GM12878 (cell line): ENCODE measurements at regions not wholly inside any gene's neighbourhood (a gene's known extent, or its start where the extent isn't known, plus 50 kb on each side); places are given as distances from the start of the nearest gene placed in this dataset.

Source experiments
- ATAC-seq: fragments of 200-7000 bp; cut with Tn5 transposase; 3 replicates; pipeline ENCODE4 v1.9.1; 2020; ENCODE audit warnings: mild to moderate bottlenecking, moderate library complexity
- BruUV-seq: library from RNA; stranded (reverse); fragments of 400-500 nt; replicated peaks from 2 replicates; lab custom pipeline; 2021; lab: Mats Ljungman, UMichigan
- CTCF ChIA-PET: fragments of 300-600 bp; sonication (Branson Sonifier 250); formaldehyde crosslinking; extraction: SDS; loops from one replicate; lab custom pipeline; 2021; ENCODE audit warnings: inconsistent platforms; lab: Yijun Ruan, JAX
- POLR2A ChIA-PET: fragments of 350-600 bp; formaldehyde crosslinking; extraction: SDS; loops from one replicate; lab custom pipeline; 2021; ENCODE audit warnings: inconsistent platforms; lab: Charles Lee
- RAD21 ChIA-PET: fragments of 300-600 bp; sonication (Branson Sonifier 250); formaldehyde crosslinking; loops from one replicate; lab custom pipeline; 2023; ENCODE audit warnings: antibody characterized with exemption; ENCODE audit not compliant: unreplicated experiment; lab: Charles Lee
- SMC1A ChIA-PET: fragments of 300-600 bp; sonication (Branson Sonifier 250); formaldehyde crosslinking; loops from one replicate; lab custom pipeline; 2023; ENCODE audit not compliant: unreplicated experiment, uncharacterized antibody; lab: Charles Lee
- DNase-seq: peaks from one replicate; pipeline ENCODE4 v3.0.0-alpha.2; 2011; ENCODE audit warnings: low read depth, low spot score
- FAIRE-seq: peaks from 3 replicates; lab custom pipeline; 2011; peaks lifted over from hg19 to GRCh38; lab: Jason Lieb, UNC
- H2AFZ ChIP-seq: 2 replicates; pipeline ENCODE4 v1.6.0; 2011; ENCODE audit warnings: low read depth, low read length, control low read depth; ENCODE audit not compliant: control insufficient read depth
- H3K27ac ChIP-seq: 2 replicates; pipeline ENCODE4 v1.5.1; 2011; ENCODE audit warnings: control low read depth; ENCODE audit not compliant: control insufficient read depth, insufficient read depth
- H3K27me3 ChIP-seq, 2 experiments: replicated peaks in 1 of 2; 2 replicates each; pipeline versions ENCODE4 v1.6.0 to v1.6.1; 2011; ENCODE audit warnings: low read length in 1 of 2; ENCODE audit not compliant: control insufficient read depth in 2 of 2, insufficient read depth in 2 of 2
- H3K36me3 ChIP-seq, 2 experiments: 2 replicates each; pipeline ENCODE4 v1.5.1; 2011; ENCODE audit warnings: low read length in 1 of 2; ENCODE audit not compliant: control insufficient read depth in 2 of 2, insufficient read depth in 2 of 2
- H3K4me1 ChIP-seq: 2 replicates; pipeline ENCODE4 v1.6.1; 2011; ENCODE audit warnings: mild to moderate bottlenecking, low read length, moderate library complexity, mixed read lengths; ENCODE audit not compliant: control insufficient read depth, insufficient read depth
- H3K4me2 ChIP-seq: 2 replicates; pipeline ENCODE4 v1.6.0; 2011; ENCODE audit warnings: control low read depth; ENCODE audit not compliant: control insufficient read depth, insufficient read depth
- H3K4me3 ChIP-seq: fragments of 200-600 bp; sonication (generic); 2 replicates; pipeline ENCODE4 v1.5.1; 2016
- H3K79me2 ChIP-seq: 2 replicates; pipeline ENCODE4 v1.6.0; 2011; ENCODE audit warnings: low read length; ENCODE audit not compliant: control insufficient read depth, insufficient read depth
- H3K9ac ChIP-seq: 2 replicates; pipeline ENCODE4 v1.8.0; 2011; ENCODE audit warnings: low read length, control low read depth, mixed read lengths; ENCODE audit not compliant: control insufficient read depth, insufficient read depth
- H3K9me3 ChIP-seq: replicated peaks from 3 replicates; pipeline ENCODE4 v1.5.1; 2011; ENCODE audit warnings: mild to moderate bottlenecking, low read length; ENCODE audit not compliant: control insufficient read depth, insufficient read depth
- H4K20me1 ChIP-seq: 2 replicates; pipeline ENCODE4 v1.6.0; 2011; ENCODE audit not compliant: control insufficient read depth, insufficient read depth
- BCL11A ChIP-seq: IDR thresholded peaks from 2 replicates; pipeline ENCODE4 v1.6.1; 2011; ENCODE audit warnings: low read depth, low read length
- CUX1 ChIP-seq: IDR thresholded peaks from 2 replicates; pipeline ENCODE4 v1.6.1; 2012; ENCODE audit warnings: improper control_type of control experiment, low read depth, low read length; ENCODE audit not compliant: insufficient replicate concordance
- E4F1 ChIP-seq: fragments of 450-650 bp; IDR thresholded peaks from 2 replicates; pipeline ENCODE4 v1.6.1; 2018; ENCODE audit warnings: borderline replicate concordance, mild to moderate bottlenecking; ENCODE audit not compliant: partially characterized antibody
- HCFC1 ChIP-seq: fragments of 150-350 bp; IDR thresholded peaks from 2 replicates; pipeline ENCODE4 v1.6.1; 2014; ENCODE audit warnings: low read length
- KAT2A ChIP-seq: conservative IDR thresholded peaks from 2 replicates; pipeline ENCODE4 v1.6.1; 2011; ENCODE audit warnings: low read depth, low read length; ENCODE audit not compliant: control insufficient read depth
- MEF2A ChIP-seq: IDR thresholded peaks from 2 replicates; pipeline ENCODE4 v1.6.1; 2011; ENCODE audit warnings: low read depth, mild to moderate bottlenecking, low read length, moderate library complexity; ENCODE audit not compliant: insufficient read depth
- MTA3 ChIP-seq: IDR thresholded peaks from 2 replicates; pipeline ENCODE4 v1.6.1; 2012; ENCODE audit warnings: low read length, inconsistent platforms, borderline replicate concordance
- POLR2AphosphoS5 ChIP-seq: IDR thresholded peaks from 2 replicates; pipeline ENCODE4 v1.6.1; 2011; ENCODE audit warnings: mild to moderate bottlenecking, low read length, inconsistent platforms
- PRDM15 ChIP-seq: fragments of 450-650 bp; formaldehyde crosslinking; IDR thresholded peaks from 2 replicates; pipeline ENCODE4 v1.4.0; 2020; ENCODE audit warnings: mild to moderate bottlenecking, moderate library complexity
- RAD21 ChIP-seq: IDR thresholded peaks from 2 replicates; pipeline ENCODE4 v1.6.1; 2011; ENCODE audit warnings: mild to moderate bottlenecking, low read depth, low read length, moderate library complexity; ENCODE audit not compliant: insufficient read depth
- SMC3 ChIP-seq: IDR thresholded peaks from 2 replicates; pipeline ENCODE4 v1.6.1; 2011; ENCODE audit warnings: low read length, improper control_type of control experiment, borderline replicate concordance
- SRF ChIP-seq, 2 experiments: IDR thresholded peaks; 2 replicates each; pipeline ENCODE4 v1.6.1; 2011; ENCODE audit warnings: low read depth in 2 of 2, low read length in 2 of 2, mild to moderate bottlenecking in 1 of 2, moderate library complexity in 1 of 2
- YY1 ChIP-seq: IDR thresholded peaks from 2 replicates; pipeline ENCODE4 v1.6.1; 2011; ENCODE audit warnings: low read depth, mild to moderate bottlenecking, low read length
- WGBS: methylation state at CpG from one replicate; pipeline ENCODE4 v1.1.6; 2016; ENCODE audit warnings: low lambda C conversion rate; ENCODE audit not compliant: insufficient replicate concordance, insufficient coverage; ENCODE audit errors: missing lambda C conversion rate; 5-methylcytosine and 5-hydroxymethylcytosine counted together
- in situ Hi-C: fragments of 300-500 bp; cut with MboI; formaldehyde crosslinking; loops from 9 replicates; pipeline ENCODE4 v1.14.3; 2018; ENCODE audit warnings: mixed read lengths
- intact Hi-C: fragments of 100-400 bp; cut with micrococcal nuclease; formaldehyde crosslinking; loops from one replicate; pipeline ENCODE4 v1.14.2; 2022; ENCODE audit not compliant: unreplicated experiment

GRCh38 chrX:77088233-77088632, 359.0 kb upstream of the FGF16 start:
- Histone ChIP-seq H3K36me3 (no peaks in the 10 kb centered on the region), H3K27me3 (no peaks in the 10 kb centered on the region), H3K27ac (no peak overlapping the region), H3K4me2 (no peak overlapping the region), H3K9me3 (no peaks in the 10 kb centered on the region), H2AFZ (no peak overlapping the region), H3K79me2 (no peaks in the 10 kb centered on the region), H3K9ac (no peak overlapping the region), H4K20me1 (no peaks in the 10 kb centered on the region), H3K4me3 (no peak overlapping the region), H3K4me1 (no peaks in the 10 kb centered on the region)
- no TSS peak for BruUV-seq
- DNase-seq, result no peak
- in situ Hi-C loops, result no loop called here
- RAD21 ChIA-PET, result no interaction called here
- SMC1A ChIA-PET, result no interaction called here
- FAIRE-seq, result no peak
- CTCF ChIA-PET, result no interaction called here
- POLR2A ChIA-PET, result no interaction called here
- WGBS, result 0% methylated on average over 1 of the region's 1 CpG
- no peak for ATAC-seq
- intact Hi-C loops, result no loop called here
- TF ChIP-seq E4F1, result no peak
- no peak for TF ChIP-seq HCFC1
- TF ChIP-seq YY1, result no peak
- TF ChIP-seq BCL11A, result no peak
- TF ChIP-seq PRDM15 (CRISPR knock-in tag), result no peak
- TF ChIP-seq CUX1, result no peak
- no peak for TF ChIP-seq POLR2AphosphoS5
- no peak for TF ChIP-seq MEF2A
- TF ChIP-seq MTA3, result no peak
- TF ChIP-seq SMC3, result no peak
- no peak for TF ChIP-seq RAD21
- no peak for TF ChIP-seq SRF (IDR thresholded peaks at IDR 0.05; ENCODE audit: low read depth in 2 of 2, low read length in 2 of 2)
- no peak for TF ChIP-seq KAT2A
